Omental fat pad (tissue), 3 donors: ENCODE measurements at regions not wholly inside any gene's neighbourhood (a gene's known extent, or its start where the extent isn't known, plus 50 kb on each side); places are given as distances from the start of the nearest gene placed in this dataset.

Experiments
- ATAC-seq: fragments of 150-250 bp; one replicate; pipeline ENCODE4 v1.9.1; 2016; ENCODE audit warnings: mild to moderate bottlenecking, moderate library complexity; ENCODE audit not compliant: low FRiP score
- DNase-seq: peaks from one replicate; pipeline ENCODE4 v3.0.0-alpha.2; 2019; ENCODE audit warnings: low spot score
- CTCF ChIP-seq, 3 donors: fragments of 450-650 bp; IDR thresholded peaks; one replicate each; pipeline ENCODE4 v1.5.1; 2016 to 2017; ENCODE audit warnings: antibody characterized with exemption in 3 of 3, mild to moderate bottlenecking in 3 of 3, moderate library complexity in 2 of 3

GRCh38 chr12:18908191-18908590, 170.3 kb downstream of the CAPZA3 start:
- no peak for ATAC-seq
- DNase-seq = no peak
- no peak for TF ChIP-seq CTCF (IDR thresholded peaks at IDR 0.05)

DNA sequence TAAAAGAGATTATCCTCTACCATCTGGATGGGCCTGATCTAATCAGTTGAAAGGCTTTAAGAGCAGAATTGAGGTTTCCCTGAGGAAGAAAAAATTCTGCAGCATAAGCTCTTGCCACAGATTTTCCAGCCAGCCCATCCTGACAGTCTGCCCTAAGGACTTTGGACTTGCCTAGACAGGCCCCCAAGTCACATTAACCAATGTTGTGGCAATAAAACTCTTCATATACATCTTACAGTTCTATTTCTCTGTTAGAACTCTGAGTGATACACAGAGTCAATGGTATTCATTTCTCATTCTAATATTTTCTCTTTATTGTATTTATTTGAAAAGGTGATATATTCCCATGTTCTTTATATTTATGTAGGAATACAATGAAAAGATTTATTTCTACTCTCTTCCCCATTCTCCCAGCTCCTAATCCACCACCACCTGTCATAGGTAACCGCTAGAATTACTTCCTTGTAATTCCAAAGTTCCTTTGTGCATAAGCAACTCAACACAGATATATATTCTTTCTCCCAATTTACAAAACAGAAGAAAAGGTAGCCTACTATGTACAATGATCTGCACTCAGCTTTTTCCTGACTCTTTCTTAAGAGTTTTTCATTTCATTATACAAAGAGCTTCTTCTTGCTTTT, 182.1 kb downstream of the CAPZA3 start:
- DNase-seq = no peak
- no peak for TF ChIP-seq CTCF (IDR thresholded peaks at IDR 0.05)
- ATAC-seq = no peak

DNA sequence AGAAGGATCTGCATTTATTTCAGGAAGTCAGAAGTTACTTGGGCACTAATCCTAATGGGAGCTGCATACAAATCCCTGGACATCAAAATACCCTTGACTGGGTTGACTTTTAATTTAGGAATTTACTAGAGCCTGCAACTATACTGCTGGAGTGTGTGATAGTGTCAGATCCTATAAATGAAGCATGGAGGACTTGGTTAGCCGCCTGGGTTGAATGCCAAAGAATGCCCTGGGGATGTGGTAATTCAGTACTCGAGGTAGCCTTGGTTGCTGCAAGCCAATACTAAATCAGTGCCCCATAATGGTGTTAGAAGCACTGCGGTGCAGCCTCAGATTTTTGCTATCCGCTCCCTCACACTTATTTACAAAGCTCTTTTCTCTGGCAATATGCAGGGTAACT, 184.9 kb downstream of the CAPZA3 start:
- DNase-seq = no peak
- no peak for ATAC-seq

GRCh38 chr12:18923721-18924120, 185.8 kb downstream of the CAPZA3 start:
- no peak for TF ChIP-seq CTCF (IDR thresholded peaks at IDR 0.05)
- DNase-seq (no peak), ATAC-seq (no peak)

More for the DNA sequence above, 184.9 kb downstream of the CAPZA3 start:
- no peak for TF ChIP-seq CTCF (IDR thresholded peaks at IDR 0.05)

- DNase-seq (no peak), ATAC-seq (no peak)
- no peak for TF ChIP-seq CTCF (IDR thresholded peaks at IDR 0.05)
Measured at GRCh38 chr12:18926188-18926587, 188.3 kb downstream of the CAPZA3 start.

DNA sequence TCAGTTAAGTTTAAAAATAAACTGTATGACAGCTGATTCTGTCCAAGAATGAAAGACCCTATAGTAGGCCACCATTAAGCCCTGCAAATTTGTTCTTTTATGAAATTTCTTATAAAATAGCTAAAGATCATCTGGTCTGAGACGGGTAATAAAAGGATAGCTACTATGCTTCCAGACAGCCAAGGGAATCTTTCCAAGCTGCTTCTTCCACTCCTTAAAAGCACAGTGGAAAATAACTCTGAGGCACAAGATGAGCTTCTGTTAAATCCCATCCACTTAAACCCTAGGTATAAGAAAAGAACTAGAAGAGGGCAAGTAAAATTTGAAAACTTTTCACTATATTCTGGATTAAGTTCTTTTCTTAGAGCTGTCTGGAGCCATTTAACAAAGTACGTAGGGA, 194.3 kb downstream of the CAPZA3 start:
- no peak for TF ChIP-seq CTCF (IDR thresholded peaks at IDR 0.05)
- DNase-seq = no peak
- no peak for ATAC-seq

DNA sequence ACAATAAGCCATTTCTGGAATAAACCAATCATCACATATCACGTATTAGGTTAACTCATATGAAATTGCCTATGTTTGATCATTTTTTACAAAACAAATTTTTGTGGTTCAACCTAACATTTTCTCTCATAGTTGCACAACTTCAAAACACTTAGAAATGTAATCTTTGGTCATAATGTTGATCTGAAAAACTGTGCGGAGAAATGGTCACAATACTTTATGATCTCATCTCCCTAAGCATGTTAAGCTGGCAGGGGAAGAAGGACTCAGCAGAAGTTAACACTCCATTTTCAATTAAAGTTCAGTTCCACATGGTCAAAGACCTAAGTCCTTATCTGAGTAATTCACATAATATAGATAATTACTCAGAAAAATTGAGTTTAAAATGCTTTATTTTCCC, 194.8 kb downstream of the CAPZA3 start:
- DNase-seq = no peak
- ATAC-seq = no peak
- no peak for TF ChIP-seq CTCF (IDR thresholded peaks at IDR 0.05)
